Spleen (tissue), 11 donors: ENCODE measurements at regions not wholly inside any gene's neighbourhood (a gene's known extent, or its start where the extent isn't known, plus 50 kb on each side); places are given as distances from the start of the nearest gene placed in this dataset.

Experiments used
- DNase-seq: peaks from one replicate; pipeline ENCODE4 v3.0.0-alpha.2; 2020
- H3K27ac ChIP-seq, 8 donors: fragments of 200-600 bp; sonication (generic) in 7 of 8; 1 replicate in 4 of 8; 2 replicates in 4 of 8; pipeline versions ENCODE4 v1.5.0 to v1.8.0; 2016 to 2021; ENCODE audit warnings: inconsistent platforms in 4 of 8, mild to moderate bottlenecking in 4 of 8, moderate library complexity in 1 of 8
- H3K27me3 ChIP-seq, 7 donors: fragments of 200-600 bp; sonication (generic) in 6 of 7; replicated peaks in 1 of 7; 1 replicate in 4 of 7; 2 replicates in 3 of 7; pipeline versions ENCODE4 v1.5.0 to v1.8.0; 2016 to 2021; ENCODE audit warnings: inconsistent platforms in 3 of 7, mild to moderate bottlenecking in 1 of 7
- H3K36me3 ChIP-seq, 6 donors: fragments of 200-600 bp; sonication (generic) in 5 of 6; 1 replicate in 4 of 6; 2 replicates in 2 of 6; pipeline versions ENCODE4 v1.5.0 to v1.8.0; 2016 to 2021; ENCODE audit warnings: inconsistent platforms in 2 of 6
- H3K4me1 ChIP-seq, 6 donors: fragments of 200-600 bp; sonication (generic) in 5 of 6; 1 replicate in 3 of 6; 2 replicates in 3 of 6; pipeline versions ENCODE4 v1.5.0 to v1.8.0; 2016 to 2021; ENCODE audit warnings: inconsistent platforms in 3 of 6
- H3K4me3 ChIP-seq, 8 donors: fragments of 200-600 bp; sonication (generic) in 7 of 8; 1 replicate in 4 of 8; 2 replicates in 4 of 8; pipeline versions ENCODE4 v1.5.0 to v1.8.0; 2016 to 2021; ENCODE audit warnings: inconsistent platforms in 4 of 8, mild to moderate bottlenecking in 4 of 8, moderate library complexity in 2 of 8
- H3K9me3 ChIP-seq, 8 donors: fragments of 200-600 bp; sonication (generic) in 7 of 8; 1 replicate in 4 of 8; 2 replicates in 4 of 8; pipeline versions ENCODE4 v1.5.0 to v1.8.0; 2016 to 2021; ENCODE audit warnings: inconsistent platforms in 4 of 8
- POLR2A ChIP-seq, 3 donors: fragments of 450-650 bp; IDR thresholded peaks; one replicate each; pipeline ENCODE4 v1.5.1; 2017; ENCODE audit warnings: antibody characterized with exemption in 3 of 3, mild to moderate bottlenecking in 1 of 3
- POLR2AphosphoS5 ChIP-seq, 3 donors: sonication (generic); formaldehyde crosslinking; IDR thresholded peaks; one replicate each; pipeline ENCODE4 v1.5.1; 2017; ENCODE audit warnings: antibody characterized with exemption in 3 of 3
- WGBS, 5 donors: extraction: QIAGEN DNeasy Blood & Tissue Kit in 3 of 5; methylation state at CpG; one replicate each; pipeline versions ENCODE4 v1.1.5 to v1.1.7; 2013 to 2018; 5-methylcytosine and 5-hydroxymethylcytosine counted together
- intact Hi-C: fragments of 100-400 bp; cut with DNase I; formaldehyde crosslinking; loops from one replicate; pipeline ENCODE4 v1.15.0; 2023; ENCODE audit warnings: low total_unique reads
- TF ChIP-seq, protein P1 (sequence below), 11 experiments: fragments of 200-600 bp in 7 of 11; fragments of 450-650 bp in 4 of 11; sonication (generic) in 4 of 11; IDR thresholded peaks in 8 of 11; conservative IDR thresholded peaks in 3 of 11; 1 replicate in 7 of 11; 2 replicates in 4 of 11; pipeline versions ENCODE4 v1.4.0 to v1.8.0; 2016 to 2021; ENCODE audit warnings: antibody characterized with exemption in 11 of 11, inconsistent platforms in 4 of 11, mild to moderate bottlenecking in 1 of 11
- donor health status: healthy with polysubstance abuse.
- donor health status: DM: no; HTN: no; CAD: no; lungs with moderate emphysema.
- donor health status: DM: no; HTN: no; CAD: no.
- donor health status: Bipolar disorder and iron deficiency.
- donor health status: healthy.
- donor health status: DM: no; HTN: no; CAD: no.
- donor health status: DM: yes; HTN: yes; CAD: no.

DNA sequence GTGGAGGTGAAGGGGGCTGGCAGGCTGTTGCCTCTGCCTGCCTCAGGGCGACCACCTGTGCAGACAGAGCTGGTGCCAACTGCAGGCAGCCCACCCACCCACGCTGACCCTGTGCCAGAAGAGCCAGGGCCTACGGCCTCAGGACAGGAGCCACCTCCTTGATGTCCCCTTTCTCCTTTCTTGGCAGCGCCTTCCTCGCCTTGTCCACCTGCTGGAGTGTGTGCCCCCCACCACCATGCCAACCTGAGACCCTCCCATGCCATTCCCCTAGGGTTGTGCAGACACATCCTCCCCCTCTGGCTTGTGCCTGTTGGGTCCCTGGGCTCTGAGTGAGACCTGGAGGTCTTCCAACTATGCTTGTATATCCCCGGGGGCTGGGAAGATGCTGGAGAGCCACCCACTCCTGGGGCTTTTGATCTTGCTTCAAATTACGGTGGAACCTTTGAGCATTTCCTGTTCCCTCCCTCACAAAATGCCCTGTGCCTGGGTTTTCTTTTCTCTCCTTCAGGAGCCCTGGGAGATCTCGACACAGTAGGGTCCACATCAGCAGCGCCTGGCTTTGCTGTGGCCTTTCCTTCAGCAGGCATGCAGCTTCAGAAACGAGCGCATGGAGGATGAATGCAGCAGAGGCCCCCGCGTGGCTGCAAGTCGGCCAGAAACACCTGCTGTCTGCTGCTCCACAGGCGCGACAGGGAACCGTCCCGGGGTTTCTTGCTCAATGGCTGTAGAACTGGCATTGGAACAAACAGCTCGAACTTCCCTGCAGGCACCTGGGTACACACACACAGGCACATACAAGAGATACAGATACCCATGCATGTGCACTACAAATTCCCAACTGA lies 65.9 kb upstream of the SH3RF3 start:
- Histone ChIP-seq H3K4me1 (peaks cover 0 to 6% (median 0%) of the 10 kb centered on the region in 6 donors), H3K9me3 (no peaks in the 10 kb centered on the region), H3K4me3 (no peak overlapping the region), H3K27ac (no peak overlapping the region), H3K36me3 (no peaks in the 10 kb centered on the region), H3K27me3 (peaks cover 0 to 23% (median 0%) of the 10 kb centered on the region in 7 donors)
- peak; percentile 66 for DNase-seq
- TF ChIP-seq, protein P1, sequence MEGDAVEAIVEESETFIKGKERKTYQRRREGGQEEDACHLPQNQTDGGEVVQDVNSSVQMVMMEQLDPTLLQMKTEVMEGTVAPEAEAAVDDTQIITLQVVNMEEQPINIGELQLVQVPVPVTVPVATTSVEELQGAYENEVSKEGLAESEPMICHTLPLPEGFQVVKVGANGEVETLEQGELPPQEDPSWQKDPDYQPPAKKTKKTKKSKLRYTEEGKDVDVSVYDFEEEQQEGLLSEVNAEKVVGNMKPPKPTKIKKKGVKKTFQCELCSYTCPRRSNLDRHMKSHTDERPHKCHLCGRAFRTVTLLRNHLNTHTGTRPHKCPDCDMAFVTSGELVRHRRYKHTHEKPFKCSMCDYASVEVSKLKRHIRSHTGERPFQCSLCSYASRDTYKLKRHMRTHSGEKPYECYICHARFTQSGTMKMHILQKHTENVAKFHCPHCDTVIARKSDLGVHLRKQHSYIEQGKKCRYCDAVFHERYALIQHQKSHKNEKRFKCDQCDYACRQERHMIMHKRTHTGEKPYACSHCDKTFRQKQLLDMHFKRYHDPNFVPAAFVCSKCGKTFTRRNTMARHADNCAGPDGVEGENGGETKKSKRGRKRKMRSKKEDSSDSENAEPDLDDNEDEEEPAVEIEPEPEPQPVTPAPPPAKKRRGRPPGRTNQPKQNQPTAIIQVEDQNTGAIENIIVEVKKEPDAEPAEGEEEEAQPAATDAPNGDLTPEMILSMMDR (IDR thresholded peaks at IDR 0.05 in 8 of 11, conservative IDR thresholded peaks at IDR 0.05 in 3 of 11), result no peak
- TF ChIP-seq POLR2A (IDR thresholded peaks at IDR 0.05) (no peak), POLR2AphosphoS5 (IDR thresholded peaks at IDR 0.05) (no peak)
- 78 to 79% (median 78%) methylated on average over 19 of the region's 19 CpGs for WGBS, 5 donors
- intact Hi-C loops, result no loop called here

DNA sequence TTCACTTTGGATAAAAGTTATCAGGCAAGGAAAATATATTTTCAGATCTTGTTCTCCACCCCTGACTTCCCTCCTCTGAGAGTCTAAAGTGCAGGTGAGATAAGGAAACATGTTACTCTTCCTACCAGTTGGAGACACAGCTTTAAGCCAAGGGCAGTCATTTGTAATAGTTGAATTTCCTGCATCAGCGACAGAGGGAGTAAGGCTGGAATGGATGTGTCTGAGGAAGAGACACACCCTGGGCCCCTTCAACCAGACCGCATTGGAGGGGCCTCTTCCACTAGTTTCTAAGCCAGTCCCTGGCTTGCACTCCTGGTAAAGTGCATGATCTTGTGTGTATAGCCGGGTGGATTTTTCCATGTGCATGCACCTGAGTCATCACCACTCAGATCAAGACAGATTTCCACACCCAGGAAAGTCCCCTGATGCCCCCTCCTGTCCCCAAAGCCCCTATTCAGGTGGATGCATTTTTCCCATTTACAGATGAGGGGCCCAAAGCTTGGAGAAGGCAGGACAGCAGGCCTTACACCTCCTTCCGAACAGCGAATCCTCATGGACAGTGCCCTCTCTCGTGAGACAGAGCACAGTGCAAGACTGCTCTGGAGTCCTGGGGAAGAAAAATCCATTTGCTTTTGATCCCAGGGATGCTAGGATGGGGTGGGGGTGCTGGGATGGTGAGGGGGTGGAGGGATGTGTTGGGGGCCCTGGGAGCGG lies 66.7 kb upstream of the SH3RF3 start:
- peak; percentile 41 for DNase-seq
- Histone ChIP-seq H3K27ac (no peak overlapping the region), H3K4me1 (peaks cover 0 to 6% (median 0%) of the 10 kb centered on the region in 6 donors), H3K36me3 (no peaks in the 10 kb centered on the region), H3K27me3 (peaks cover 0 to 26% (median 6%) of the 10 kb centered on the region in 7 donors), H3K4me3 (no peak overlapping the region), H3K9me3 (no peaks in the 10 kb centered on the region)
- TF ChIP-seq, protein P1 (IDR thresholded peaks at IDR 0.05 in 8 of 11, conservative IDR thresholded peaks at IDR 0.05 in 3 of 11), result no peak
- TF ChIP-seq POLR2AphosphoS5 (IDR thresholded peaks at IDR 0.05) (no peak), POLR2A (IDR thresholded peaks at IDR 0.05) (no peak)
- intact Hi-C loops, result no loop called here
- WGBS, 5 donors, result 72 to 81% (median 75%) methylated on average over 7 of the region's 7 CpGs

DNA sequence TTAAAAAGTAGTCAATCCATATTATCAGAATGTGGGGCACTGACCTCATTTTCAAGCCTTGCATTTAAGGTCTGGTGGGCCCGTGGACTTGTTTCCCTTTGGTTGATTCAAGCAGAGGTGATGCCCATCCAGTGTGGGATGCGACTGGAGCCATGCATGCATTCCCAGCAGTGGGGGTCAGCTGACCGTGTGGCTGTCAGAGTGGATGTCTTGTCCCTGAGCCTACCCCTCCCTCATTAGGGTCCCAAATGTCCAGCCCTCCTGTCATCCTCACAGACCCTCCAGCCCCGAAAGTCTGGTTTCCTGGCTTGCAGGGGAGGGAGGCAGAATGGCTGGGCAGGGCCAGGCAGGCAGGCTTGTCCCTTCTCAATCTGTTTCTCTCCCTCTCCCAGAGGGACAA lies 67.3 kb upstream of the SH3RF3 start:
- WGBS, 5 donors, result 60 to 88% (median 80%) methylated on average over 4 of the region's 4 CpGs
- Histone ChIP-seq H3K4me3 (no peak overlapping the region), H3K27me3 (peaks cover 0 to 28% (median 8%) of the 10 kb centered on the region in 7 donors), H3K4me1 (peaks cover 0 to 6% (median 0%) of the 10 kb centered on the region in 6 donors), H3K9me3 (no peaks in the 10 kb centered on the region), H3K27ac (no peak overlapping the region), H3K36me3 (no peaks in the 10 kb centered on the region)
- DNase-seq, result peak; percentile 47
- TF ChIP-seq POLR2A (IDR thresholded peaks at IDR 0.05), result no peak
- TF ChIP-seq, protein P1 (IDR thresholded peaks at IDR 0.05 in 8 of 11, conservative IDR thresholded peaks at IDR 0.05 in 3 of 11), result no peak
- no peak for TF ChIP-seq POLR2AphosphoS5 (IDR thresholded peaks at IDR 0.05)
- intact Hi-C loops, result no loop called here

DNA sequence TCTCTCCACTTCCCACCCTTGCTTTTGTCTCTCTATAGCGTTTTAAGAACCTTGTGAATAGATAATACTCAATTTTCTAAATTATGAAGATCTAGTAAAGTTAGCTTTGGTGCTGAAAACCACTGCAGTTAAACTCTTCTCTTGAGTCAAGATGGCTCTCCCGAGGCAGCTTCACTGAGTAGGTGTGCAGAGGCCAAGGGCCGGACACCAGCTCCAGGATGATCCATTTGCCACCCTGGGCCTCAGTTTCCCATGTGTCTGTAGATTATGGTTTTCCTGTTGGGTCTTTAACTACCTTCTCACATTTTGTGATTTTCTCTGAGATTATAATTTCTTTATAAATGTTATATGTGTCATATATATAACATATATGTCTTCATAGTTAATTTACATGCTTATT lies 68.5 kb upstream of the SH3RF3 start:
- Histone ChIP-seq H3K4me3 (no peak overlapping the region), H3K27me3 (peaks cover 0 to 38% (median 8%) of the 10 kb centered on the region in 7 donors), H3K36me3 (no peaks in the 10 kb centered on the region), H3K4me1 (peaks cover 0 to 3% (median 0%) of the 10 kb centered on the region in 6 donors), H3K9me3 (no peaks in the 10 kb centered on the region), H3K27ac (no peak overlapping the region)
- 68 to 89% (median 81%) methylated on average over 3 of the region's 3 CpGs for WGBS, 5 donors
- intact Hi-C loops, result no loop called here
- TF ChIP-seq, protein P1 (IDR thresholded peaks at IDR 0.05 in 8 of 11, conservative IDR thresholded peaks at IDR 0.05 in 3 of 11), result no peak
- TF ChIP-seq POLR2A (IDR thresholded peaks at IDR 0.05) (no peak), POLR2AphosphoS5 (IDR thresholded peaks at IDR 0.05) (no peak)
- peak; percentile 27 for DNase-seq
